GM21515 (cell line): ENCODE measurements at regions not wholly inside any gene's neighbourhood (a gene's known extent, or its start where the extent isn't known, plus 50 kb on each side); places are given as distances from the start of the nearest gene placed in this dataset.

Source experiments
- ATAC-seq: cut with Tn5 transposase; IDR thresholded peaks from one replicate; pipeline ENCODE4 v1.9.1; 2021; ENCODE audit not compliant: unreplicated experiment

DNA sequence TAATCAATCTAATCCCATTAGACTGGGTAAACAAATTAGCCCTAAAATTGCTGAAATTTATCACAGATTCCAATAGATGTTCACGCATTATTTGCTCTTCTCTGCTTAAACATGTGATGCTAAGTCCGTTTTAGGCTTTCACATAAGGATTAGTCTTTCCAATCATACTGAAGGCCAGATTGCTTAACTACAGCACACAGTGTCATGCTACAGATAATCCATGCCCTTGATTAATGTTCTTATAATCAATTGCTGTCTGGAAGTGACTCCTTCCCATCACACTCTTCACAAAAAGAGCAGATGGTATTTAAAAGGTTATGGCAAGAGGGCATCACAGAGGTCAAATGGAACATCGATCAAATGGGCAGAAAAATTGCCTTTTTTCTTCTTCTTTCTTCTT lies 471.5 kb upstream of the ROBO1 start:
- no peak for ATAC-seq

DNA sequence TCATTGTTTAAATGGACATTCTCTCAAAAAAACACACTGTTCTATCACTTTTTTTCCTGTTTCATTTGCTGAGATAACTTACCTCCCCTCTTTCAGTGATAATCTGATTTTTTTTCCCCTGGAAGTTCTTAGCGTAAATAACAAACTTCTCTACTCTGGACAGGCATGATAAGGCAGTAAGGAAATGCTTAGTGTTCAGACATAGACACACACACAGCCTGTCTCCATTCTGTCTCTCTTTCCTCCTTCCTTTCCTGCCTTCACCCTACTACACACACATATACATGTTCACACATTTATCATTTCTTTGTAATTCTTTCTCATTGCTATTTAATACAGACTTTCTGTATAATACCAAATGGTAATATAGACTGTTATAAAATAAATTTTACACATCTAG lies 470.8 kb upstream of the ROBO1 start:
- no peak for ATAC-seq

DNA sequence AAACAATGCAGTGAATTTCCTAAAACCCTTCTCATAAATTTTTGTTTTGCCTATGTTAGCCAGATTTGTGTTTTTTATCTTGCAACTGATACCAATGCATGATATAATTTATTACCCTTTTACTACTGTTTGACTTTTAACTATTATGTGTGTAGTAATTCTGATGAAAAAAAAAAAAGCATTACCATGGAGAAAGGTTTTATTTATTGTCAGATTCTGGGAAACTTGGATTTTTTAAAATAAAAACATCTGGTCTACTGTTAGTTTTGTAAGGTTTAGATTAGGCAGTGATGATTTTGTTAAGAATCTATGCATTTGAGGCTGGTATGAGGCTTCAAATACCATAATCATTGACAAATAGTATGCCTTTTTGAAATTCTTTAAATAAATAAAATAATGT lies 470.4 kb upstream of the ROBO1 start:
- ATAC-seq, result no peak

DNA sequence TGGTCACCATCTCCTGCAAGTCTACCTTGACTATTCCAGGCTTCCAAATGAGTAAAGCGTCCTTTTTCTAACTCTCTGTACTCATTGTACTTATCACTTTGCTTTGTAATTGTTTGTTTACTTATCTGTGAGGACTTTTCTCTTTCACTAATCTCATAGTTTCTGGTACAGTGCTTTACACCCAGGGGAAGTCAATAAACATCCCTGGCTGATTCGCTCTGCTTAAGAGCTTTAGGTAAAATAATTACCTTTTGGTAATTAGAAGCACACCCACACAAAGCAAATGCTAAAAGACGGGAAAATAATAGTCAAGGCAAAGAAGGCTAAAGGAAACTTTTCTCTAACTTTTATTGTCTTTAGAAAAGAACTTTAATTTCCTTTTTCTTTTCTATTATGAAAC lies 466.9 kb upstream of the ROBO1 start:
- no peak for ATAC-seq

DNA sequence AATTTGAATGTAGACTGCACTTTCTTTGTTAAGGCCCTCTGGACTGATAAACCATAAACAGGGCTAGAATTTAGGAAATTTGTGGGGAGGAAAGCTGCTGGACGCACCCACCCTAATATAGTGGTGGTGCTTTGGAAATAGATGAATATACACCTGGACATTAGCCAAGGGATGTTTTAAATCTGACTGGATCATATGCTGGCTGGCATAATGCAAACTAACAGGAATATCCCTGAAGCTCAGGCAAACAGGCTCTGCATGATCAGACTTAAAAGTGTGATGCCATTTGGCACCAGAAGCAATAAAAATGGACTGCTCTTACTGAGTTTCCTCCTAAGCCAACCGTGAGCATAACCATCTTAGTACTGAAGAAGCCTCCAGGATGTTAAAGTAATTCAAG lies 465.8 kb upstream of the ROBO1 start:
- no peak for ATAC-seq

DNA sequence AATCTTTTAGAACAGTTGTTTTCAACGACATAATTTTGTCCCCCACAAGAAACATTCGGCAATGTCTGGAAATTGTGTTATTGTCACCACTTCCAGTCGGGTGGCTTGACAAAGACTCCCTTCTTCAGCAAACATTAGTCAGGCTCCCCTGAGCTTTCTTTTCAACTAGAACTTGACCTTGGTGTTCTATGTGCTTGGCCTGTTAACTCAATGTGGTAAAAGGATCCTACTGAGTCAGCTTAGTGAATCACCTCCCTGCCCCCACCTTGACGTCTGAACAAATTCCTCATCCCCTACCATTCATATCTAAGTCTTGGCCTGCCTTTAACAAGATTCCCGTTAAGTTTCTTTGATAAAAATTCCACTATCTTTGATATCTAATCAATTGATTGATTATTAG lies 465.0 kb upstream of the ROBO1 start:
- no peak for ATAC-seq

DNA sequence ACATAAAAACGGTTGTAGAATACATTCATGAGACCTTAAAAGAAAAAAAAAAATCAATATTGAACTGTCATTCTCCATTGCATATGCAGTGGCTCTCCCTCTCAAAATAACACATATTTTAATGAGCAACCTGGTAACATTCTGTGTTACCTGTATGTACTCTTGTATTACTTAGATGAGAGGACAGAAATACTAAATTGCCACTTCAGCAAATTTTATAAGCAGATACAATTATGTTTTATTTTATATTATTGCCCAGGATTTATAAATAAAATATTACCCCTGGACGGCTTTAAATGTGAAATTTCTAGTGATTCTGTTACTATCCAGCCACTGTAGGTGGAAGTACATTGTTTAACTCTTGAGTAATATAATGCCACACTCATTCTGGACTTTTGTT lies 463.2 kb upstream of the ROBO1 start:
- ATAC-seq, result no peak

DNA sequence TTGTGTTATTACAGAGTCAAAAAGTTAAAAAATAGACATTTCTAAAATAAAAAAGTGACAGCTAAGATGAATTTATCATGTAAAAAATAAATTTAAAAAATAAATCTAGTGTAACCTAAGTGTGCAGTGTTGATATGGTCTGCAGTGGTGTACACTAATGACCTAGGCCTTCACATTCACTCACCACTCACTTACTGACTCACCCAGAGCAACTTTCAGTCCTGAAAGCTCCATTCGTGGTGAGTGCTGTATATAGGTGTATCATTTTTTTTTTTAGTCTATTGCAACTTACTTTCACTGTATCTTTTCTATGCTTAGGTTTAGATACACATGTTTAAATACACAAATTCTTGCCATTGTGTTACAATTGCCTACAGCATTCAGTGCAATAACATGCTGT lies 459.4 kb upstream of the ROBO1 start:
- no peak for ATAC-seq

DNA sequence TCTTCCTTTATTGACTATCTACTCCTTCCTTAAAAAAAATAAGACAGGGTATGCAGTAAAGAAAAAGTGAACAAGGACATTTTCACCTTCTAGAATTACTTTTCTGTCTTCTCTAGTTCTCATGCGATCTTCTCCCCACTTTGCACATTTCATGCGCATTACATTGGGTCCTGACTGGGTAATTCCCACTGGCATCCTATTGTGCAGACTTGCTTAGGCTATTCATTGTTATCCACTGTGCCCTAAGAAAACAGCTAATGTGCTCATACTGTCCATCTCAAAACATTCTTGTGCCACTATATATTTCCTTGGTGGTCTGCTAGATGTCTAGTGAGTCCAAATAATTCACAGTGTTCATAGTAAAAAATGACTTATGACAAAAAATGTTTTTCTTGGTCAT lies 447.4 kb upstream of the ROBO1 start:
- ATAC-seq, result no peak

DNA sequence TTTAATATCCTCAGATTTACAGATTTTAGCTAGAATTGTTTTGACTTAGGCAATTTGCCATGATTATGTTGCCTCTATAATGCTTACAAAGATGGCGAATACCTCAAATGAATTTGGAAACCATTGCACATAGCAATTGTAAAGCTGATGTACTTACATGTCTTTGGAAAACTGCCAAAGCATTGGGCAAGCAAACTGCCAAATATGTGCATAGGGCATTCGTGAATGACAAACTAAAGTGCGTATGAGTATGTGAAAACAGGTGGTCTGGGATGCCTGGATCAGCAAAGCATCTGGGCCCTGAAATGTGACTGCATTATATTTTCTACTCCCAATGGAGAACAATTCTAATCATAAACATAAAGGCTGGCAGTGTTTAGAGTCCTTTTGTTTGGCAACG lies 445.3 kb upstream of the ROBO1 start:
- no peak for ATAC-seq

DNA sequence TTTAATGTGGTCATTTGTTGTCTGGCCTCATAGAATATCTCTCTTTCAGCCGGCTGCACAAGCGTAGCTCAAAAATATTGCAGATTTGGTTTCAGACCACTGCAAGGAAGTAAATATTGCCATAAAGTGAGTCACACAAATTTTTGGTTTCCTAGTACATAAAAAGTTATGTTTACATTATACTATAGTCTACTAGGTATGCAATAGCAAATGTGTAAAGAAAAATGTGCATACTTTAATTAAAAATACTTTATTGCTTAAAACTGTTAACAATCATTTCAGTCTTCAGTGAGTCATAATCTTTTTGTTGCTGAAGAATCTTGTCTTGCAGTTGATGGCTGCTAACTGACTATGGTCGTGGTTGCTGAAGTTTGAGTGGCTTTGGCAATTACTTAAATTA lies 425.1 kb upstream of the ROBO1 start:
- no peak for ATAC-seq

DNA sequence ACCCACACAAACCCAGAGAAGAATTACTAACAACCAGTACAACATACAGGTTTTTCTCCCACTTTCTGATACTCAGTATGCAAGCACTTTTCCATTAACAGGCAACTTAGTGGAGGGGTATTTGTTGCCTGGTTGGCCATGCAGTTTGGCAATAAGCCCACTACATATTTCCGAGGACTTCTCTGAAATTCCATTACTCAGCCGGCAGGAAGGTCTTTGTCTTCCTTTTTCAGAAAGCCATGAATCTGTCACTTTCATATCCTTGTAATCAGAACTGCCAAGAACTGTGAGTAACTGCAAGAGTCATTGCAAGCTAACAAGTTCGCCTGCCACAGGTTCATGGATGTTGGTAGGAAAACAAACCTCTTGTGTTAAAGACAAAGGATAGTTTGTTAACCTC lies 422.3 kb upstream of the ROBO1 start:
- ATAC-seq, result no peak

DNA sequence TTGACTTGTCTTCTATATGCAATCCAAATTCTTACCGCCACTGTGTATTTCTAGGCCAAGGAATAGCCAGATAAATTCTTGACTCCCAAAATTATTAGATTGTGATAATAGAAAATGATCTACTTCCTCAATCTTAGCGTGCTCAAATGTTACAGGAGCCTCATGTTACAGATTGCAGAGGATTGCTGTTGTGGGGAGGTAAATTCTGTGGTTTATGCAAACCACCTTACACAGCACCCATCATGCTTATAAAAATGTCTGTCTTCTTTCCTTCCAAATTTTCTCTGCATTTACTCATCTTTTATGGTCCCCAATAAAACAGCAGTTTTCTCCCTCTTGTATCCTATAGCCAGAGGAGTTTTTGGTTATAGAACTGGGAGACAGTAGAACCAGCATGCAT lies 420.2 kb upstream of the ROBO1 start:
- no peak for ATAC-seq

DNA sequence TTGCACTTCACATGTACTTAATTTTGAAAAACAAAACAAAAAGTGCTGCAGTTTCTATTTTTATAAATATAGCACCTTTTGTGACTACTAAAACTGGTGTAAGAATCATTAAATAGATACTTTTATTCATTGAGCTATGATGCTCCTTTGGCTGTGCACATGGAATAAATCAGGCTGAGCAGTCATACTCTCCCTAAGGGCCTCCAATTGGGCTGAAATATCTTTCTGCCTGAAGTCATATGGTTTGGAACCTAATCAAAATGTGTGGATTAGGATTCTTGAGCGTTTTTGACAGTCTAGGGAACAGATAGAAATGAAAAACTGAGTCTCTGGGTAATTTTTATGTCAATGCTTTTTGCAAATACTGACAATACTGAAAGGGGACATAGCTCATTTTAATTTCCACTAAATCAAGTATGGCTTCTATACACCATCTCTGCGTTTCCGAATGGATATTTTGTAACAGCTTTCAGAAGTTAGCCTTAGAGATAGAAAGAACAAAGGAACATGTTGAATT lies 392.2 kb upstream of the ROBO1 start:
- ATAC-seq, result no peak

DNA sequence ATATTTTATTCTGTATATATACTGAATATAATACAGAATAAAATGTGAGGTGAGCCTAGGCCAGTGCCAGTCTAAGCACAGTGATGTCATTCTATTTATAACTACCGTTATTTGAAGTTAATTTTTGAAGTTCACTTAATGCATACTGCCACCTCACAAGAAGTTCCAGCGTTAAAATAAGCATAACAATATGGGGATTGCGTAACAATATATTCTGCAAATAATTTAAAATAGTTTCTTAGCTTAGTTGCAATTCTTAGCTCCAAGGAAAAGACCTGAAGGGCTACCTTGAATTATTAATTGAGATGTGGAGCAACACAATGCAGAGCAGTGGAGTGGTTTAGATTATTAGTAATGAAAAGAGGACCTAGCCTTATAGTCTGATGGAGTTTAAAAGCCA lies 390.5 kb upstream of the ROBO1 start:
- no peak for ATAC-seq

DNA sequence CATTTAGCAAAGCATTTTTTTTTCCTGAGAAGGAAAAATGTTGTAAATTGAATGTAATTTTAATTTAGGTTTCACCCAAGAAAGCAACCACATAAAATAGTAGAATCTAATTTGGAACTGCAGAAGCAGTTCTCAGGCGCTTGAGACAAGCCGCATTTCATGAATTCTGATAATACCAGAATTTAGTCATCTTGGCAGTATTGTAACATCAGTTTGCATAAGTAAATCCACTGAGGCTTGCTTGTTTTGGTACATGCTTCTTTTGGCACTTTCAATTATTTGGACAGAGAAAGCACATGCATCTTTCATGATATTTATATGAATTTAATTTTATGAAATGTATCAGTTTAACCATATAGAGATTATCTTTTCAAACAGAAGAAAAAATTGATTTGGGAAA lies 389.7 kb upstream of the ROBO1 start:
- ATAC-seq, result no peak

DNA sequence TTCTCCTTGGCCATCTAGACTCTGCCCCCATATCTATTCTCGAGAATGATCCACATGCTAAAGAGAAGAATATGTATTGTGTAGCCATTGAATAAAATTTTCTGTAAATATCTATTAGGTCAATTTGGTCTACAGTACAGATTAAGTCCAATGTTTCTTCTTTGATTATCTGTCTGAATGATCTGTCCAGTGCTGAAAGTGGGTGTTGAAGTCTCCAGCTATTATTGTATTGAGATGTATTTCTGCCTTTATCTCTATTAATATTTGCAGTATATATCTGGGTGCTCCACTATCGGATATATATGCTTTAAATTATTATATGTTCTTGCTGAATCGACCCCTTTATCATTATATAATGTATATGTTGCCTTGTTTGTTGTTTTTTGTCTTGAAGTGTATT lies 384.9 kb upstream of the ROBO1 start:
- ATAC-seq, result no peak

DNA sequence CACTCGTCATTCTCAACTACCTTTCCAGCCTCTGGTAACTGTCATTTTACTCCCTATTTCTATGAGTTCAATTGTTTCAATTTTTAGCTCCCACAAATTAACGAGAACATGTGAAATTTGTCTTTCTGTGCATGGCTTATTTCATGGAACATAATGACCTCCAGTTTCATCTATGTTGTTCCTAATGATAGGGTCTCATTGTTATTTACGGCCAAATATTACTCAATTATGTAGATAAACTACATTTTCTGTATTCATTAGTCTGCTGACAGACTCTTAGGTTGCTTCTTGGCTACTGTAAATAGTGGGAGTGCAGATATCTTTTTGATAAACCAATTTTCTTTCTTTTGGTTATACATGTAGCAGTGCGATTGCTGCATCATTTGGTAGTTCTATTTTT lies 374.9 kb upstream of the ROBO1 start:
- ATAC-seq, result no peak

DNA sequence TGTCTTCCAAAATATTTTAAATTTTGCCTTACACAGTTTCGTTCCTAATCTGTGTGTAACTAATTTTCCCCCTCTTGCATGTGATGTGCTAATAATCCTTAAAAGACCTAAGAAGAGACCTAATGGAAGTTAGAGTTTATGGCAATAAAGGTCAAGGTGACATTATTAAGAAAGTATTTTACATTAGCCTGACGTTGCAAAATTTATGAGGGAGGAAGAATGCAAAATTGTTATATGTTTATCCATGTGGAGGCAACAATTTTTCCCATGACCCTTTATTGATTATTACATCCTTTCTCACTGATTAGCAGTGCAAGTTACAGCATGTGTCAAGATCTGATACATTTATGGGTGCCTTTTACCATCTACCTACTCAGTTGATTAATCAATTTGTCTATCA lies 373.8 kb upstream of the ROBO1 start:
- ATAC-seq, result no peak

DNA sequence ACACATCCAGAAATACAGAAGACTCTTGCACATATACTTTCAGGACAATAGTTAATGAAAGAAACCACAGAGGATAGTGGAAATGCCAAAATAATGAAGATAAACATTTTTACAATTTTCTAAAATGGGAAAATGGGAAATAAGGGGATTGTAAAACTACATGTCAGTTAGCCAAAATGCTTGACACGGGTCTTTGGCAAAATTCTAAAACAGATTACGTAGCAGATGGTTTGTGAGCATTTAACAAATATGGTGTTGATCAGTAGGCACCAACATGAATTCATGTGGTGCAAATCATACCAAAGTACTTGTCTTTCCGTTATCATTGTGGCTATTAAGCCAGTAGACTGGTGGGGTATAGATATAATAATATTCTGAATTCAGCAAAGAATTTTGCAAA lies 348.5 kb upstream of the ROBO1 start:
- no peak for ATAC-seq

DNA sequence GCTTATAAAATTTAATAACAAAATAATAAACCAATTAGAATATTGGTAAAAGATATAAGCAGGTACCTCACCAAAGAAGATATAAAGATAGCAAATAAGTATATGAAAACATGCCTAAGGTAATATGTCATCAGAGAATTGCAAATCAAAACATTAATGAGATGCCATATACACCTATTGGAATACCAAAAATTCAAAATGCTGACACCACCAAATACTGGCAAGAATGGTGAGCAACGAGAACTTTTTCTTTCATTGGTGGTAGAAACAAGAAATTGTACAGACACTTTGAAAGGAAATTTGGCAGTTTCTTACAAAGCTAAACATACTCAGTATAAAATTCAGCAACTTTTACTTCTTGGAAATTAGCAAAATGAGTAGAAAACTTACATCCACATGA lies 346.9 kb upstream of the ROBO1 start:
- ATAC-seq, result no peak

DNA sequence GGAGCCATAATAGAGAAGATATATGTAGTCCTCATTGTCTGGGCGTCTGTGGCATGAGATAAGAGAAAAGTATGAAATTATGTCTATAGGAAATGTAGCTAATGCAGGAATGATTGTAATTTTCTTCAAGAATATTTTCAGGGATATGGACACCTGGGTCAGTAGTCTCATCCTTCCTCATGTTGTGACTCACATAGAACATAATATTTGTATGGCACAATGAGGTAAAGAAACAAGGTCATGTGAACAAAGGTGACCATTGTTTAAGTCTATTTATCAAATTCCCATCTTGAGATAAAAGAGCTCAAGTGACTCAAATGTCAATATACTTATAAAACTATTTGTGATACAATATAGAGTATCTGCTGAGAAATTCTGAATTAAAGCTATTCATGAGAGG lies 345.5 kb upstream of the ROBO1 start:
- no peak for ATAC-seq

DNA sequence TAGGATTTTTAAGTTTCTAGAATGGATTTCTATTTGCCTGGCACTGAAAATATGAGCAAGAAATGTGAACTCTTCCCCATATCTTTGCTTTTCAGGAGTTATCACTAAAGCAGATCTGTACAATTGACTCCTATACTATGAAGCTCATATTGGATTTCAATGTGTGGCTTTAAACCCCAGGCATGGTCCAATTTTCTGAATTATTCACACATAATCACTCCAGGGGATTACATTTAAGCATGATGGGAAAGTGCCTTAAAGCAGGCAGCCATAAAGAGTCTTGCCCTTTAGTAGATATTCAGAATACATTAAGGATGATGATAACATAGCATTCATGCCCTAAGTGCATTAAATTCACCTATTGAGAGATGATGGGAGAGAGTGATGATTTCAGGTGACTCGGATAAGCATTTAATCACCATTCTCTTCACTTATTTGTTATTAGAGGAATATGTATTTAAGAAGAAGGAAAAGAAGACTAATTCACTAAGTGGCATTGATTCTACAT lies 331.8 kb upstream of the ROBO1 start:
- ATAC-seq, result no peak

DNA sequence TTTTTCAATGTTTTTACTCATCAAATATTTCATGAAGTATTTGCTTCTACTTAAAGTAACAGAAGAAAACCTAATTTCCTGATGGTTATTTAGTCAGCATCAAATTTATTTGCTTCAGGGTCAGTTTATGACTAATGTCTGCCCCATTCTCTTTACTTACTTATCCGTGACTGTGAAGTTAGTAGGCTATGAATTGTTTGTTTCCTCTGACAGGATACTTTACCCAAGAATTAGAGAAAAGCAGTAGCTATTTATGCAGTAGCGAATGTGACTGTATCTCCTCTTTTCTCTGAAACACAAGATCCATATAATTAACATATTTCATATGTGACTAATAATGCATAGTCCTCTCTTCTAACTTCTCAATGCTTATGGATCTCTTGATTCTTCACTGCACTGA lies 329.9 kb upstream of the ROBO1 start:
- ATAC-seq, result no peak
